ENCODE measurements at regions not wholly inside any gene's neighbourhood (a gene's known extent, or its start where the extent isn't known, plus 50 kb on each side); places are given as distances from the start of the nearest gene placed in this dataset.

- DNase-seq (ENCODE audit: low spot score): no peak
These were observed 54.5 kb upstream of the GATA2 start for GRCh38 chr3:128547368-128547987.

GRCh38 chr3:128546646-128547045, 53.6 kb upstream of the GATA2 start:
- no peak overlapping the region for H3K14ac ChIP-seq (ENCODE audit: low read length)
- no peak for DNase-seq (ENCODE audit: low spot score)
- peak overlapping the region; percentile 47 for H2AK5ac ChIP-seq (ENCODE audit: low read depth, low read length)
- peaks cover 0 to 2% (median 0%) of the 10 kb centered on the region in 3 experiments for H3K27me3 ChIP-seq (ENCODE audit: control insufficient read depth in 3 of 3, insufficient read depth in 3 of 3, low read depth in 1 of 3, low read length in 3 of 3)
- H2BK120ac ChIP-seq (ENCODE audit: low read depth, low read length): no peak overlapping the region
- no peak overlapping the region for H3K4ac ChIP-seq (ENCODE audit: low read length)
- H3K4me2 ChIP-seq (ENCODE audit: insufficient read depth, low read length, poor library complexity, severe bottlenecking): no peak overlapping the region
- H2AFZ ChIP-seq (ENCODE audit: low read length): no peak overlapping the region
- H2BK12ac ChIP-seq (ENCODE audit: low read length): no peak overlapping the region
- H3K9ac ChIP-seq (ENCODE audit: low read depth, low read length, poor library complexity): no peak overlapping the region
- no peaks in the 10 kb centered on the region for H3K79me1 ChIP-seq (ENCODE audit: low read depth, low read length)
- H3K27ac ChIP-seq (replicated peaks; ENCODE audit: low read length): no peak overlapping the region
- no peak overlapping the region for H4K8ac ChIP-seq (ENCODE audit: low read depth, low read length)
- WGBS, 2 donors (ENCODE audit: extremely low coverage in 2 of 2, insufficient read length in 2 of 2, insufficient replicate concordance in 1 of 2): no CpG with 5 or more reads among the region's 5 CpGs
- H3K9me3 ChIP-seq (replicated peaks in 1 of 2; ENCODE audit: control insufficient read depth in 2 of 2, insufficient read depth in 1 of 2, low read depth in 1 of 2, low read length in 2 of 2): no peaks in the 10 kb centered on the region
- H3K18ac ChIP-seq (ENCODE audit: low read length): peak overlapping the region; percentile 45
- no peaks in the 10 kb centered on the region for H3K36me3 ChIP-seq (replicated peaks in 1 of 2; ENCODE audit: control insufficient read depth in 2 of 2, insufficient read depth in 2 of 2, low read length in 2 of 2)
- H4K91ac ChIP-seq (ENCODE audit: low read depth, low read length, poor library complexity): no peak overlapping the region
- H3K4me1 ChIP-seq (ENCODE audit: control insufficient read depth in 2 of 2, insufficient read depth in 1 of 2, low read depth in 1 of 2, low read length in 2 of 2): peaks cover 4 to 9% of the 10 kb centered on the region in 2 donors
- H3K4me3 ChIP-seq (ENCODE audit: low read length in 2 of 2): no peak overlapping the region
- H2BK15ac ChIP-seq (ENCODE audit: low read length): no peak overlapping the region
- no peak overlapping the region for H3K23ac ChIP-seq (ENCODE audit: low read depth, low read length, poor library complexity)
- no peak overlapping the region for H2BK5ac ChIP-seq (ENCODE audit: low read length)

More at GRCh38 chr3:128547368-128547987, 54.5 kb upstream of the GATA2 start:
- Histone ChIP-seq H3K14ac (ENCODE audit: low read length) (no peak overlapping the region), H2AK5ac (ENCODE audit: low read depth, low read length) (peak overlapping the region; percentile 71), H3K27me3 (ENCODE audit: control insufficient read depth in 3 of 3, insufficient read depth in 3 of 3, low read depth in 1 of 3, low read length in 3 of 3) (peaks cover 0 to 6% (median 0%) of the 10 kb centered on the region in 3 experiments), H2BK5ac (ENCODE audit: low read length) (peak overlapping the region; percentile 45), H3K36me3 (replicated peaks in 1 of 2; ENCODE audit: control insufficient read depth in 2 of 2, insufficient read depth in 2 of 2, low read length in 2 of 2) (no peaks in the 10 kb centered on the region), H2BK120ac (ENCODE audit: low read depth, low read length) (no peak overlapping the region), H4K91ac (ENCODE audit: low read depth, low read length, poor library complexity) (no peak overlapping the region), H2AFZ (ENCODE audit: low read length) (no peak overlapping the region), H3K18ac (ENCODE audit: low read length) (peak overlapping the region; percentile 90), H3K4ac (ENCODE audit: low read length) (no peak overlapping the region), H3K23ac (ENCODE audit: low read depth, low read length, poor library complexity) (peak overlapping the region; percentile 44), H3K9me3 (replicated peaks in 1 of 2; ENCODE audit: control insufficient read depth in 2 of 2, insufficient read depth in 1 of 2, low read depth in 1 of 2, low read length in 2 of 2) (no peaks in the 10 kb centered on the region), H3K27ac (replicated peaks; ENCODE audit: low read length) (no peak overlapping the region), H3K4me1 (ENCODE audit: control insufficient read depth in 2 of 2, insufficient read depth in 1 of 2, low read depth in 1 of 2, low read length in 2 of 2) (peaks cover 4 to 9% of the 10 kb centered on the region in 2 donors), H3K4me2 (ENCODE audit: insufficient read depth, low read length, poor library complexity, severe bottlenecking) (no peak overlapping the region), H3K9ac (ENCODE audit: low read depth, low read length, poor library complexity) (no peak overlapping the region), H3K4me3 (ENCODE audit: low read length in 2 of 2) (no peak overlapping the region), H2BK12ac (ENCODE audit: low read length) (peak overlapping the region; percentile 34), H3K79me1 (ENCODE audit: low read depth, low read length) (no peaks in the 10 kb centered on the region), H4K8ac (ENCODE audit: low read depth, low read length) (no peak overlapping the region), H2BK15ac (ENCODE audit: low read length) (peak overlapping the region; percentile 90)
- WGBS, 2 donors (ENCODE audit: extremely low coverage in 2 of 2, insufficient read length in 2 of 2, insufficient replicate concordance in 1 of 2): no CpG with 5 or more reads among the region's 10 CpGs

GRCh38 chr3:128545120-128545752, 52.2 kb upstream of the GATA2 start:
- H3K9me3 ChIP-seq (replicated peaks in 1 of 2; ENCODE audit: control insufficient read depth in 2 of 2, insufficient read depth in 1 of 2, low read depth in 1 of 2, low read length in 2 of 2): no peaks in the 10 kb centered on the region
- H3K27me3 ChIP-seq (ENCODE audit: control insufficient read depth in 3 of 3, insufficient read depth in 3 of 3, low read depth in 1 of 3, low read length in 3 of 3): no peaks in the 10 kb centered on the region
- no peak overlapping the region for H3K4me3 ChIP-seq (ENCODE audit: low read length in 2 of 2)
- H3K79me1 ChIP-seq (ENCODE audit: low read depth, low read length): no peaks in the 10 kb centered on the region
- H3K4ac ChIP-seq (ENCODE audit: low read length): no peak overlapping the region
- no peak overlapping the region for H3K23ac ChIP-seq (ENCODE audit: low read depth, low read length, poor library complexity)
- H3K14ac ChIP-seq (ENCODE audit: low read length): no peak overlapping the region
- H2AFZ ChIP-seq (ENCODE audit: low read length): no peak overlapping the region
- H2BK15ac ChIP-seq (ENCODE audit: low read length): no peak overlapping the region
- no peaks in the 10 kb centered on the region for H3K36me3 ChIP-seq (replicated peaks in 1 of 2; ENCODE audit: control insufficient read depth in 2 of 2, insufficient read depth in 2 of 2, low read length in 2 of 2)
- no peak overlapping the region for H3K9ac ChIP-seq (ENCODE audit: low read depth, low read length, poor library complexity)
- no peak for DNase-seq (ENCODE audit: low spot score)
- no peak overlapping the region for H2BK120ac ChIP-seq (ENCODE audit: low read depth, low read length)
- no peak overlapping the region for H2BK12ac ChIP-seq (ENCODE audit: low read length)
- H3K4me1 ChIP-seq (ENCODE audit: control insufficient read depth in 2 of 2, insufficient read depth in 1 of 2, low read depth in 1 of 2, low read length in 2 of 2): peaks cover 4 to 9% of the 10 kb centered on the region in 2 donors
- H2AK5ac ChIP-seq (ENCODE audit: low read depth, low read length): no peak overlapping the region
- no peak overlapping the region for H4K8ac ChIP-seq (ENCODE audit: low read depth, low read length)
- no CpG with 5 or more reads among the region's 8 CpGs for WGBS, 2 donors (ENCODE audit: extremely low coverage in 2 of 2, insufficient read length in 2 of 2, insufficient replicate concordance in 1 of 2)
- no peak overlapping the region for H3K18ac ChIP-seq (ENCODE audit: low read length)
- no peak overlapping the region for H4K91ac ChIP-seq (ENCODE audit: low read depth, low read length, poor library complexity)
- H2BK5ac ChIP-seq (ENCODE audit: low read length): no peak overlapping the region
- H3K27ac ChIP-seq (replicated peaks; ENCODE audit: low read length): no peak overlapping the region
- no peak overlapping the region for H3K4me2 ChIP-seq (ENCODE audit: insufficient read depth, low read length, poor library complexity, severe bottlenecking)

GRCh38 chr3:128544190-128544589, 51.2 kb upstream of the GATA2 start:
- Histone ChIP-seq H3K4ac (ENCODE audit: low read length) (no peak overlapping the region), H4K91ac (ENCODE audit: low read depth, low read length, poor library complexity) (no peak overlapping the region), H3K4me1 (ENCODE audit: control insufficient read depth in 2 of 2, insufficient read depth in 1 of 2, low read depth in 1 of 2, low read length in 2 of 2) (peaks cover 1 to 6% of the 10 kb centered on the region in 2 donors), H3K9me3 (replicated peaks in 1 of 2; ENCODE audit: control insufficient read depth in 2 of 2, insufficient read depth in 1 of 2, low read depth in 1 of 2, low read length in 2 of 2) (no peaks in the 10 kb centered on the region), H2AFZ (ENCODE audit: low read length) (no peak overlapping the region), H3K4me3 (ENCODE audit: low read length in 2 of 2) (no peak overlapping the region), H3K14ac (ENCODE audit: low read length) (no peak overlapping the region), H3K79me1 (ENCODE audit: low read depth, low read length) (no peaks in the 10 kb centered on the region), H3K4me2 (ENCODE audit: insufficient read depth, low read length, poor library complexity, severe bottlenecking) (no peak overlapping the region), H2AK5ac (ENCODE audit: low read depth, low read length) (no peak overlapping the region), H3K36me3 (replicated peaks in 1 of 2; ENCODE audit: control insufficient read depth in 2 of 2, insufficient read depth in 2 of 2, low read length in 2 of 2) (no peaks in the 10 kb centered on the region), H4K8ac (ENCODE audit: low read depth, low read length) (no peak overlapping the region), H3K9ac (ENCODE audit: low read depth, low read length, poor library complexity) (no peak overlapping the region), H2BK12ac (ENCODE audit: low read length) (no peak overlapping the region), H2BK5ac (ENCODE audit: low read length) (no peak overlapping the region), H3K18ac (ENCODE audit: low read length) (no peak overlapping the region), H2BK15ac (ENCODE audit: low read length) (no peak overlapping the region), H3K27ac (replicated peaks; ENCODE audit: low read length) (no peak overlapping the region), H2BK120ac (ENCODE audit: low read depth, low read length) (no peak overlapping the region), H3K23ac (ENCODE audit: low read depth, low read length, poor library complexity) (no peak overlapping the region), H3K27me3 (ENCODE audit: control insufficient read depth in 3 of 3, insufficient read depth in 3 of 3, low read depth in 1 of 3, low read length in 3 of 3) (no peaks in the 10 kb centered on the region)
- no peak for DNase-seq (ENCODE audit: low spot score)

Measured in neuronal stem cell (in vitro differentiated cells).